ENCODE measurements at regions not wholly inside any gene's neighbourhood (a gene's known extent, or its start where the extent isn't known, plus 50 kb on each side); places are given as distances from the start of the nearest gene placed in this dataset.

GRCh38 chr16:86108062-86108461, 209.1 kb downstream of the IRF8 start:
- no peak for TF ChIP-seq CTCF (IDR thresholded peaks at IDR 0.05; ENCODE audit: low read length)
- no peak for TF ChIP-seq EZH2 (optimal IDR thresholded peaks at IDR 0.05; ENCODE audit: low read depth, low read length)
